ENCODE measurements at regions not wholly inside any gene's neighbourhood (a gene's known extent, or its start where the extent isn't known, plus 50 kb on each side); places are given as distances from the start of the nearest gene placed in this dataset.

- no peak for TF ChIP-seq EZH2 (IDR thresholded peaks at IDR 0.05)
- TF ChIP-seq POLR2AphosphoS5 (IDR thresholded peaks at IDR 0.05; ENCODE audit: borderline replicate concordance, low read depth, low read length): no peak
- no peak for TF ChIP-seq FOXP2 (optimal IDR thresholded peaks at IDR 0.05; ENCODE audit: control extremely low read depth, extremely low read length, insufficient read depth)
Observed at GRCh38 chr1:101124405-101124804, 98.8 kb upstream of the DPH5 start.

Data from SK-N-MC (cell line).